Thyroid gland (tissue), 4 donors: ENCODE measurements at regions not wholly inside any gene's neighbourhood (a gene's known extent, or its start where the extent isn't known, plus 50 kb on each side); places are given as distances from the start of the nearest gene placed in this dataset.

ENCODE experiments used
- DNase-seq, 2 donors: peaks; one replicate each; pipeline ENCODE4 v3.0.0-alpha.2; 2019
- H3K27ac ChIP-seq, 3 donors: fragments of 200-600 bp; sonication (generic); 1 replicate in 2 of 3; 2 replicates in 1 of 3; pipeline ENCODE4 v1.5.1; 2016 to 2019; ENCODE audit warnings: mild to moderate bottlenecking in 1 of 3, moderate library complexity in 1 of 3
- H3K27me3 ChIP-seq: fragments of 200-600 bp; sonication (generic); one replicate; pipeline ENCODE4 v1.5.1; 2019
- H3K36me3 ChIP-seq, 2 donors: fragments of 200-600 bp; sonication (generic); one replicate each; pipeline ENCODE4 v1.5.1; 2016 to 2019
- H3K4me1 ChIP-seq, 2 donors: fragments of 200-600 bp; sonication (generic); one replicate each; pipeline ENCODE4 v1.5.1; 2017 to 2019
- H3K4me3 ChIP-seq, 3 donors: fragments of 200-600 bp; sonication (generic); replicated peaks in 1 of 3; 1 replicate in 2 of 3; 2 replicates in 1 of 3; pipeline ENCODE4 v1.5.1; 2016; ENCODE audit warnings: mild to moderate bottlenecking in 1 of 3
- H3K9me3 ChIP-seq: fragments of 200-600 bp; sonication (generic); one replicate; pipeline ENCODE4 v1.5.1; 2017
- POLR2A ChIP-seq, 2 donors: fragments of 450-650 bp; IDR thresholded peaks; one replicate each; pipeline ENCODE4 v1.6.1; 2017; ENCODE audit warnings: antibody characterized with exemption in 2 of 2, mild to moderate bottlenecking in 2 of 2, moderate library complexity in 1 of 2
- WGBS, 2 donors: methylation state at CpG; one replicate each; pipeline ENCODE4 v1.1.5; 2017; 5-methylcytosine and 5-hydroxymethylcytosine counted together
- intact Hi-C: fragments of 100-400 bp; cut with DNase I; formaldehyde crosslinking; loops from one replicate; pipeline ENCODE4 v1.15.1; 2023
- TF ChIP-seq, protein P1 (sequence below), 6 experiments: fragments of 200-600 bp in 3 of 6; fragments of 450-650 bp in 3 of 6; sonication (generic) in 3 of 6; IDR thresholded peaks; one replicate each; pipeline ENCODE4 v1.5.1; 2016 to 2019; ENCODE audit warnings: antibody characterized with exemption in 6 of 6, mild to moderate bottlenecking in 2 of 6, inconsistent platforms in 1 of 6, moderate library complexity in 1 of 6

DNA sequence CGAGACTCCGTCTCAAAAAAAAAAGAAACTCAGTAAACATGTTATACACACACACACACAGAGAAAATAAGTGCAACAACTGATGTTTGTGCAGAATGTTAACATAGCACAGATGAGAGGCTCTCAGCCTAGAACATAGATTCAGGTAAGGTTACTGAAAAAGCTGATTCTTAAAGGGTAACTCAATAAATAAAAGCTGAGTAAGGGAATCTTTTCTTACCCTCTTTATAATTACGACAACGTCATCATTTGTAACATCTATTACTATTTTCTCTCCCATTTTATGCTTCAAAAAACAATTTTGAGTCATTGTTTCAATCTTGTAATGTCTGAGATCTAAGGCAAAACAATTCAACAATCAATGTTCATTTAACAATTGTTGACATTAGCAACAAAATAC, 644.8 kb downstream of the RFPL4B start:
- 90 to 91% methylated on average over 4 of the region's 4 CpGs for WGBS, 2 donors
- Histone ChIP-seq H3K27me3 (no peaks in the 10 kb centered on the region), H3K4me1 (no peaks in the 10 kb centered on the region), H3K36me3 (no peaks in the 10 kb centered on the region), H3K4me3 (no peak overlapping the region), H3K9me3 (no peaks in the 10 kb centered on the region), H3K27ac (no peak overlapping the region)
- DNase-seq = no peak
- intact Hi-C loops = no loop called here
- TF ChIP-seq POLR2A (IDR thresholded peaks at IDR 0.05) = no peak
- TF ChIP-seq, protein P1, sequence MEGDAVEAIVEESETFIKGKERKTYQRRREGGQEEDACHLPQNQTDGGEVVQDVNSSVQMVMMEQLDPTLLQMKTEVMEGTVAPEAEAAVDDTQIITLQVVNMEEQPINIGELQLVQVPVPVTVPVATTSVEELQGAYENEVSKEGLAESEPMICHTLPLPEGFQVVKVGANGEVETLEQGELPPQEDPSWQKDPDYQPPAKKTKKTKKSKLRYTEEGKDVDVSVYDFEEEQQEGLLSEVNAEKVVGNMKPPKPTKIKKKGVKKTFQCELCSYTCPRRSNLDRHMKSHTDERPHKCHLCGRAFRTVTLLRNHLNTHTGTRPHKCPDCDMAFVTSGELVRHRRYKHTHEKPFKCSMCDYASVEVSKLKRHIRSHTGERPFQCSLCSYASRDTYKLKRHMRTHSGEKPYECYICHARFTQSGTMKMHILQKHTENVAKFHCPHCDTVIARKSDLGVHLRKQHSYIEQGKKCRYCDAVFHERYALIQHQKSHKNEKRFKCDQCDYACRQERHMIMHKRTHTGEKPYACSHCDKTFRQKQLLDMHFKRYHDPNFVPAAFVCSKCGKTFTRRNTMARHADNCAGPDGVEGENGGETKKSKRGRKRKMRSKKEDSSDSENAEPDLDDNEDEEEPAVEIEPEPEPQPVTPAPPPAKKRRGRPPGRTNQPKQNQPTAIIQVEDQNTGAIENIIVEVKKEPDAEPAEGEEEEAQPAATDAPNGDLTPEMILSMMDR (IDR thresholded peaks at IDR 0.05) = no peak

DNA sequence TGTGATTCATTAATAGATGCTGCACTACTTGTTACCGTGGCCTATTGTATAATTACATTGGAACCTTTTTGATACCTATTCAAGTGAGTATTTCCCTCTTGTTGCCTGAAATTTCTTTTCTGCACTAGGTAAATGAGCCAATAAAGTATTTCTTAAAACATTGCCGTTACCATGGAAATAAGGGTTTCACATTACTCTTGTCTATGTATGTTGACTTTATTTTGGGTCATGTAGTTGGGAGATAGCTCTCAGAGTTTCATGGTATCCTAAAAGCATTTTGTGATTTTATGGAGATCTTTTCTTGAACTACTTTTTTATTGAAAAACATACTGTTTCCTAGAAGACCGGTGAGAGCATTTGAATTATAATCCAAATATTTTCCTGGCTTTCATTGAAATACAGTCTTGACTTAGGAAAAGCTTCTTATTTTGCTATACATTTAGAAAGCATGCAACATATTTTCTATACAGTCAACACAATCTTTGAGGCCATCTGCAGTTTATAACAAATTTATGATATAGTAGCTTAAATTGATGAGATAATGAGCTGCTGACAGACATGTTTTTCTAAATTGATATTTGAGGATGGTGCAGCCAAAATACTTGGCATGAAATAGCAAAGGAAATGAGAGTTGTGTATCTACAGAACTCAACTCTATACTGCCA, 650.4 kb downstream of the RFPL4B start:
- intact Hi-C loops = no loop called here
- Histone ChIP-seq H3K9me3 (no peaks in the 10 kb centered on the region), H3K4me3 (no peak overlapping the region), H3K27me3 (no peaks in the 10 kb centered on the region), H3K36me3 (no peaks in the 10 kb centered on the region), H3K4me1 (no peaks in the 10 kb centered on the region), H3K27ac (no peak overlapping the region)
- no peak for TF ChIP-seq POLR2A (IDR thresholded peaks at IDR 0.05)
- TF ChIP-seq, protein P1 (IDR thresholded peaks at IDR 0.05) = no peak
- no peak for DNase-seq
- WGBS, 2 donors = 91 to 92% methylated on average over 3 of the region's 3 CpGs

DNA sequence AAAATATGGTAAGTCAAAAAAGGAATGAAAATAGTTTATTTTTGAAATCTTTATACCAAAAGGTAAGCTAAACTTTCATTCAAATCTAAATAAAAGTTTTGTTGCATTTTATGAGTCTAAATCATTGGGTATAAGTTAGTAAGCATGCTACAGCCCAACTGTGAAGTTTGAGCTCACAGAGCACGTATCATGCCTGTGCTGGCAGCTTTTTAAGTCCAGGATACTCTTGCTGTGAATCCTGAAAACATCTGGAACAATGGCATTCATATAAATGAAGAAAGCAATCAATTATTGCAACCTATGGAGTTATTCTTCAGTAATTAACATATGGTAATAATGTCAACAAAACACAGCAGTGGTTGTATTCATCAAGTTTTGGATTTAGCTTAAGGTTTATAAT, 656.9 kb downstream of the RFPL4B start:
- H3K27me3 ChIP-seq = no peaks in the 10 kb centered on the region
- H3K27ac ChIP-seq = no peak overlapping the region
- WGBS, 2 donors = 92 to 93% methylated on average over 1 of the region's 1 CpG
- intact Hi-C loops = no loop called here
- H3K36me3 ChIP-seq = no peaks in the 10 kb centered on the region
- no peaks in the 10 kb centered on the region for H3K4me1 ChIP-seq
- no peaks in the 10 kb centered on the region for H3K9me3 ChIP-seq
- no peak for DNase-seq
- TF ChIP-seq POLR2A (IDR thresholded peaks at IDR 0.05) = no peak
- TF ChIP-seq, protein P1 (IDR thresholded peaks at IDR 0.05) = no peak
- no peak overlapping the region for H3K4me3 ChIP-seq

DNA sequence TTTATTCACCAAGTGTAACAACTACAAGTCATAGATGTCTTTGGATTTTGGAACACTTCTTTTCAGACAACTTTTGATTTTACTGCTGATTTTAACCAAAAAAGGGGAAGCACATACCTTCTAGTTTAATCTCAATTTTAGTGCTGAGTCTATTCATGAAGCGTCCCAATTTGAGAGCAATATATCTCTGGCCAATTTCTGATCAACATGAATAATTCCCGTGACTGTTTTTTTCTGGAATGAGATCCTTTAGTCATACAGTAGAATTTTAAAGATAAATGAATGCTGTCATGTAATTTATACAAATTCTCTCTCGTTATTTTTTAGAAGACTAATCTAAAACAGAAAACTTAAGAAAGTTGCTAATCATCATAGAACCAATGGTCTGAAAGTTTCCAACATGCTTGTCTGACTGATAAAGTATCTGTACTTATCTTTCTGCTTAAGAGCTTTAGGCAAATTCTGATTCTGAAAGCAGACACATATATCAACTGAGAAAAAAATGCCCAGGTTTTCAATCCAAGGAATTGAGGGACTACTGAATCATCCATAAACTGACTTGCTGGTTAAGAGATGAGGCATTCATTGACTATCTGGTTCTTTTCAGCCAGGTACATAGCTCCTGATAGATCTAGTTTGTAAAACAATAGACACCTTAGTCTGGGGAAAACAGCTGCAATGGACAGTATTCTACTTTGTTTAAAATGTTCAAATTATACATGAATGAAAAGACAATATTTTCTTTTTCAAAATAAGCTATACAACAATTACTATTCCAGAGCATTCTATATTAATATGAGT, 657.5 kb downstream of the RFPL4B start:
- no peak for DNase-seq
- TF ChIP-seq, protein P1 (IDR thresholded peaks at IDR 0.05) = no peak
- no peak for TF ChIP-seq POLR2A (IDR thresholded peaks at IDR 0.05)
- no peaks in the 10 kb centered on the region for H3K27me3 ChIP-seq
- no peaks in the 10 kb centered on the region for H3K36me3 ChIP-seq
- H3K9me3 ChIP-seq = no peaks in the 10 kb centered on the region
- no peaks in the 10 kb centered on the region for H3K4me1 ChIP-seq
- WGBS, 2 donors = 73 to 87% methylated on average over 3 of the region's 3 CpGs
- H3K27ac ChIP-seq = no peak overlapping the region
- H3K4me3 ChIP-seq = no peak overlapping the region
- intact Hi-C loops = no loop called here

DNA sequence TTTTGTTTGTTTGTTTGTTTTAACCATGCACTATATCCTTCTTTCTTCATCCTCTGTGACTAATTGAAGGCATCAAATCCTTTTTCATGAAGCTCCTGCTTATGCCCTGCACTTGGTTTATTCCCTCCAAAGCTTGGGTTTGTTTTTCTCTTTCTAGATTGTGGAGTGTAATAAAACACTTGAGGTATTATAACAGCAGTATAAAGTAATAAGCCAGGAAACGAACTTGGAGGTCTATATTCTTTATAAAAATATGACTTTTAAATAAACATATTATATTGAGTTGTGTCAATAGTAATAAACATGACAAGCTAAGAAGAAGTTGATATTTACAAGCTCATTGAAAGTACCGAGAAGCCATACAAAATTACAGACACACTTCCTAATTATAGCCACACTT, 659.4 kb downstream of the RFPL4B start:
- no peaks in the 10 kb centered on the region for H3K27me3 ChIP-seq
- TF ChIP-seq POLR2A (IDR thresholded peaks at IDR 0.05) = no peak
- TF ChIP-seq, protein P1 (IDR thresholded peaks at IDR 0.05) = no peak
- no peaks in the 10 kb centered on the region for H3K4me1 ChIP-seq
- H3K36me3 ChIP-seq = no peaks in the 10 kb centered on the region
- WGBS, 2 donors = 88 to 91% methylated on average over 2 of the region's 2 CpGs
- no peak overlapping the region for H3K27ac ChIP-seq
- no peak overlapping the region for H3K4me3 ChIP-seq
- H3K9me3 ChIP-seq = no peaks in the 10 kb centered on the region
- intact Hi-C loops = no loop called here
- DNase-seq = no peak
